BLaER1 (cell line): ENCODE measurements at regions not wholly inside any gene's neighbourhood (a gene's known extent, or its start where the extent isn't known, plus 50 kb on each side); places are given as distances from the start of the nearest gene placed in this dataset.

ENCODE experiments used
- H3K27ac ChIP-seq: shearing (Covaris generic); formaldehyde crosslinking; 2 replicates; pipeline ENCODE4 v1.8.1; 2022
- H3K27me3 ChIP-seq: shearing (Covaris generic); formaldehyde crosslinking; 2 replicates; pipeline ENCODE4 v1.8.1; 2022
- H3K36me3 ChIP-seq: shearing (Covaris generic); formaldehyde crosslinking; 2 replicates; pipeline ENCODE4 v1.8.1; 2022
- H3K4me1 ChIP-seq: shearing (Covaris generic); formaldehyde crosslinking; 2 replicates; pipeline ENCODE4 v1.8.1; 2022
- H3K4me2 ChIP-seq: shearing (Covaris generic); formaldehyde crosslinking; 2 replicates; pipeline ENCODE4 v1.8.1; 2022
- H3K4me3 ChIP-seq: shearing (Covaris generic); formaldehyde crosslinking; 2 replicates; pipeline ENCODE4 v1.8.1; 2022
- H3K9ac ChIP-seq: shearing (Covaris generic); formaldehyde crosslinking; 2 replicates; pipeline ENCODE4 v1.8.1; 2022
- H3K9me3 ChIP-seq: shearing (Covaris generic); formaldehyde crosslinking; 2 replicates; pipeline ENCODE4 v1.8.1; 2022
- H4K20me1 ChIP-seq: shearing (Covaris generic); formaldehyde crosslinking; 2 replicates; pipeline ENCODE4 v1.8.1; 2022
- Cebpa-rat ChIP-seq: shearing (Covaris generic); IDR thresholded peaks from 2 replicates; pipeline ENCODE4 v1.8.1; 2022

DNA sequence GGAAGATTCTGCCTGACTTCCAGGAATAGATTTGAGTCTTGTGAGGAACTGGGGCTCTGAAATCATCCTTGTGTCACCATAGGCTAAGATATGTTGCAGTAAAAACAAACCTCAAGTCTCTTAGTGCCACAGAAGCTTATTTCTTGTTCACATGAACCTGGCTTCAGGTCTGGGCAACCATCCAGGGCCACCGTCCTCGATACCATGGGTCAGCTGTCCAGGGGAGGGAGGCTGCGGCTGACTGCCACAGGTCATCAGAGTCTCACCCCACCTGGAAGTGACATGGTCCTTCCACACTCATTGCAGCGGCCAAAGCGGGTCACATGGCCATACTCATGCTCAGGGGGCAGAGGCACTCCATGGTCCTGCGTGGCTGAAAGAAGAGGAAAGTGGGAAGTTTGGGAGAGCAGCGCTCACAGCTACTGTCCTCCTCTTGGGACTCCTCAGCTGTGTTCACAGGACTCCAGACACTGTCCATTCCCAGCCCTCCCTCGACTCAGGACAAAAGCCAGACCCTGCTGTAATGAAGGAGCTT, 284.5 kb downstream of the CBLN1 start:
- Histone ChIP-seq H3K27ac (no peak overlapping the region), H3K4me1 (no peaks in the 10 kb centered on the region), H3K27me3 (no peaks in the 10 kb centered on the region), H3K9me3 (no peaks in the 10 kb centered on the region), H3K9ac (no peak overlapping the region), H3K36me3 (no peaks in the 10 kb centered on the region), H4K20me1 (no peaks in the 10 kb centered on the region), H3K4me2 (no peak overlapping the region), H3K4me3 (no peak overlapping the region)
- TF ChIP-seq Cebpa-rat, result no peak

DNA sequence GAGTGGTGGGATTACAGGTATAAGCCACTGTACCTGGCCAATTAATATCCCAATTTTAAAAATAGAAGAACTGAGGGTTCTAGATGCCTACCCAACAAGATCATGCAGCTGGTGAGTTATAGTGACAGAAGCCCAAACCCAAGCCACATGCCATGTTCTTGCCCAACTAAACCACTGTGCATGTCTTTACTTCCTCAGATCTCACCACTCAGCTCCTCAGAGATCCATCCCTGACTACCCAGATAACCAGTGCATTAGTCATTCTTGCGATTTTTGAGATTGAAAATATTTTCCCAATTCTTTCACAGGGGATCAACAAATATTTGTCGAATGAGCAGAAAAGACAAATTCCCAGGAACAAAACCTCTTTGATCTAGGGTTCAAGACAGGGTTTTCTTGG, 303.1 kb downstream of the CBLN1 start:
- no peaks in the 10 kb centered on the region for H4K20me1 ChIP-seq

DNA sequence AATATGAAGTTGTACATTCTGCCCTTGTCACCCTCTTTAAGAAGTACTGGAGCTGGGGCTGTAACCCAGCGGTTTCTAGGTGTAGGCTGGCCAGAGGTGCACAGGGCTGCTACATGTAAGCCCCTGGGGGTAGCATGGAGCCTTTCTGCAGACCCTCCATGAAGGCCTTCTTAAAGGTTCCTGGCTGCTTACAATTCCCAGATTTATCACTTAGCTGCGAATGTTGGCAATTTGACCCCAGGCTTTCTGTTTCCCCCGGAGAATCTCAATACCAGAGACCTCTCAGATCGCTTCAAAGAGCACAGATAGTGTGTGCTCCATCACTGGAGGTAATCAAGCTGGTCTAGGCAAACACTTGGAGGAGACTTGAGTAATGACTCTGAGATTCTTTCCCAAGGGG, 309.4 kb downstream of the CBLN1 start:
- Histone ChIP-seq H4K20me1 (no peaks in the 10 kb centered on the region), H3K4me3 (no peak overlapping the region), H3K9ac (no peak overlapping the region), H3K27me3 (no peaks in the 10 kb centered on the region), H3K9me3 (peaks cover 6% of the 10 kb centered on the region; the same call in 1 of the 2 replicates), H3K36me3 (no peaks in the 10 kb centered on the region), H3K4me1 (peaks cover 13% of the 10 kb centered on the region), H3K4me2 (peak overlapping the region; percentile 47; the same call in 1 of the 2 replicates), H3K27ac (no peak overlapping the region)
- no peak for TF ChIP-seq Cebpa-rat

More for the DNA sequence above, 303.1 kb downstream of the CBLN1 start:
- no peak for TF ChIP-seq Cebpa-rat
- Histone ChIP-seq H3K27me3 (no peaks in the 10 kb centered on the region), H3K4me1 (no peaks in the 10 kb centered on the region), H3K4me3 (no peak overlapping the region), H3K9ac (no peak overlapping the region), H3K9me3 (peaks cover 6% of the 10 kb centered on the region; the same call in 1 of the 2 replicates), H3K4me2 (no peak overlapping the region), H3K36me3 (no peaks in the 10 kb centered on the region), H3K27ac (no peak overlapping the region)

DNA sequence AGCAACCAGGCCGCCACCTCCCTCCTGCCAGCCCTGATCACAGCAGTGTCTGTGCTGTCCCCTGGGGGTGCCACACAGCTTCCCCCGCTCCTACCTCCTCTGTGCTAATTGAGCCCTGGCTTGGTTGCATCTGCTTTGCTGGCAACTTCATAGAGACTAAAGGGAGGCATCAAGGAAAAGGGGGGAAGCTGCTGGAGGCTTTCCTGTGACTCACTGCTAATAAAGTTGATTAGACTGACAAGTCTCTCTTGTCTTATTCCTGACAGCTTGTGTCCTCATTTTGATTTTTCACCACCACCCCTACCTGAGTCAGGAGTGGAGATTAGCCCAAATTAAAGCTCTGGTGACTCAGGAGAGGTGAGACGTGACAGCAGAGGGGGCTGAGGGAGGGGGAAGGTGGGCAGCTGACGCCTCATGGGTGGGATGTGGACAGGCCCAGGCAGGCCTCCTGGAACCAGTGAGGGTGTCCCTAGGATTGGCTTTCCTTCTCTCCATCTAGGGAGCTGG, 310.0 kb downstream of the CBLN1 start:
- Histone ChIP-seq H3K9ac (no peak overlapping the region), H3K4me1 (peaks cover 13% of the 10 kb centered on the region), H3K27me3 (no peaks in the 10 kb centered on the region), H3K9me3 (no peaks in the 10 kb centered on the region), H3K27ac (peak overlapping the region; percentile 16; the same call in 1 of the 2 replicates), H4K20me1 (no peaks in the 10 kb centered on the region), H3K4me2 (peak overlapping the region; percentile 47), H3K36me3 (no peaks in the 10 kb centered on the region), H3K4me3 (no peak overlapping the region)
- no peak for TF ChIP-seq Cebpa-rat

DNA sequence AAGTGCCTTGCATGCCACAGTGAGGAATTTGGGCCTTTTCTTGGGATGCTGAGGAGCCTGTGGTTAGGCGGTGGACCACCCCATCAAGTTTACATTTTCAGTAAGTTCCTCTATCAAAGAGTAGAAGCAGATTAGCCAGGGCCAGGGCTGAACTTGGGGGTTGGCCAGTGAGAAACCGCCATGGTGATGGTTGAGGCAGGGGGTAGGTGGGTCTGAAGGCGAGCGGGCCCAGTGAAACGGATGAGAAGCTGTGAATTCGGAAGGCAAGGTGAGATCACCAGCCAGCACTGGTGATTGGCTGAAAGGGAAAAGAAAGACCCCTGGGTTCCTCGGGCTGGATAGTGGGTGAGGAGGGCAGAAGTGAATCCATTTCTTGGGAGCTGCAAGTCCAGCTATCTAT, 311.4 kb downstream of the CBLN1 start:
- Histone ChIP-seq H3K4me1 (peaks cover 19% of the 10 kb centered on the region), H3K36me3 (no peaks in the 10 kb centered on the region), H3K27ac (no peak overlapping the region), H3K4me3 (no peak overlapping the region), H4K20me1 (no peaks in the 10 kb centered on the region), H3K27me3 (no peaks in the 10 kb centered on the region), H3K4me2 (no peak overlapping the region), H3K9me3 (no peaks in the 10 kb centered on the region), H3K9ac (no peak overlapping the region)
- TF ChIP-seq Cebpa-rat, result no peak

DNA sequence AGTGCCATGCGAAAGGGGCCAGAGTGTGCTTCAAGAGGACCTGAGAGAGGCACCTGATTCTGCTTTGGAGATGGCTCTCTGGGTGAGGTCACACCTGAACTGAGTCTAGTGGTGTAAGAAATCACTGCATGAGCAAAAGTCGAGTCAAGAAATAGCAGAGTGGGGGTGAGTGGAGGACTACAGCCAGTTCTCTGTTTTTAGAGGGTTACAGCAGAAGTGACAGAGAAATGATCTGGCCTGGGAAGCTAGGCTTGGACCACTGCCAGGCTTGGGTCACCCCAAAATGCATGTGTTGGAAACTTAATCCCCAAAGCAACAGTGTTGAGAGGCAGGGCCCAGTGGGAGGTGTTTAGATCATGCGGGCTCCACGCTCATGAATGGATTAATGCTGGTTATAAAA, 312.0 kb downstream of the CBLN1 start:
- Histone ChIP-seq H3K36me3 (no peaks in the 10 kb centered on the region), H3K27me3 (no peaks in the 10 kb centered on the region), H3K4me3 (no peak overlapping the region), H3K4me1 (peaks cover 25% of the 10 kb centered on the region), H4K20me1 (no peaks in the 10 kb centered on the region), H3K9ac (no peak overlapping the region), H3K4me2 (no peak overlapping the region), H3K27ac (no peak overlapping the region), H3K9me3 (no peaks in the 10 kb centered on the region)
- TF ChIP-seq Cebpa-rat, result no peak

DNA sequence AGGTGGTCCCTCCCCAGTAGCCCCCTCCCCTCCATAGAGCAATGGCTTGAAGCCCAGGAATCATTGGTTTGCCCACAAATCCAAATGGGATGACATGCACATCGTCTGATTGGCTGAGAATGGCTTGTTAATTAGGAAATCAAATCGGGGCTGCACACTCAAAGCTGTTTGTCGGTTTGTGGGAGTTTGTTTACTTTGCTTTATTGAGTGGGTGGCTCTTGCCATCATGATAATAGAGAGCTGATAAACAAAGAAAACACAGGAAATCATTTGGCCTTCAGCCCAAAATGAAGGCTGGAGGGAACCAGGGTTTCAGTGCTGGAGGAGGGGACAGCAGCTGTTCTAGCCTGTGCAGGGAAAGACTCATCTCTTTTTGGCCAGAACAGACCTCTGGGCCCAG, 316.3 kb downstream of the CBLN1 start:
- H4K20me1 ChIP-seq, result no peaks in the 10 kb centered on the region
- no peak overlapping the region for H3K27ac ChIP-seq
- H3K9me3 ChIP-seq, result peaks cover 14% of the 10 kb centered on the region
- no peaks in the 10 kb centered on the region for H3K36me3 ChIP-seq
- H3K4me1 ChIP-seq, result peaks cover 50% of the 10 kb centered on the region
- H3K27me3 ChIP-seq, result no peaks in the 10 kb centered on the region
- TF ChIP-seq Cebpa-rat, result no peak
- no peak overlapping the region for H3K9ac ChIP-seq
- peak overlapping the region; percentile 33; the same call in 1 of the 2 replicates for H3K4me2 ChIP-seq
- no peak overlapping the region for H3K4me3 ChIP-seq

DNA sequence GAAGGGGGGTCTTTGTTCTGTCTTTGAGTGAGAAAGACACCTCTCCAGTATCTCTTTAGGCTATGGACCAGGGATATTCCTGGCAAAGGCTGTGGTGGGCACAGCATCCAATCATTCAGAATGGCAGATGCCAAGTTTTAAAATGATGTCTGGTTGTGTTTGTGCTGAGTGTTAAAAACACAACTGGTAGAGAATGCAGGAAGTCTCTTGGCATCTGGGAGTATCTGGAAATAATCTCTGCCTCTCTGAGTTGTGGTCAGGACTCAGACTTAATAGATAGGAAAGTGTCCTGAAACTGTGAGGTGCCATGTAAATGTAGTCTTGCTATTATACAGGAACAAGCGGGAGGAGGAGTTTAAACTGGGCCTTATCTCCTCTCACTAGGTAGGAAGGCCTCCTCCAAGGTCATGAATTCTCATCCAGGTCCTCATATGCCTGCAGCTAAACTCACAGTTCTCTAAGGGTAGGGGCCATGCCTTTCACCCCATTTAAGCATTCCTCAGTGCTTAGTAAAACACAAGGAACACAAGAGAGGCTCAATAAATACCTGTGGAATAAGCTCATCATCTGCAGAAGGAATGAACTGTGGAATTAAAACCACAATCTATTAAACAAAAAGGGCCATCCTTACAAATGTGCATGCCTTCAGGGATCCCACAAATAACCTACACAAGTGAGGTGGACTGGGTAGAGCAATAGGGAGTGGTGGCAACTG, 317.6 kb downstream of the CBLN1 start:
- Histone ChIP-seq H3K27ac (no peak overlapping the region), H3K9me3 (peaks cover 14% of the 10 kb centered on the region), H3K4me3 (no peak overlapping the region), H4K20me1 (no peaks in the 10 kb centered on the region), H3K4me2 (no peak overlapping the region), H3K27me3 (no peaks in the 10 kb centered on the region), H3K9ac (no peak overlapping the region), H3K36me3 (no peaks in the 10 kb centered on the region), H3K4me1 (peaks cover 63% of the 10 kb centered on the region)
- no peak for TF ChIP-seq Cebpa-rat

DNA sequence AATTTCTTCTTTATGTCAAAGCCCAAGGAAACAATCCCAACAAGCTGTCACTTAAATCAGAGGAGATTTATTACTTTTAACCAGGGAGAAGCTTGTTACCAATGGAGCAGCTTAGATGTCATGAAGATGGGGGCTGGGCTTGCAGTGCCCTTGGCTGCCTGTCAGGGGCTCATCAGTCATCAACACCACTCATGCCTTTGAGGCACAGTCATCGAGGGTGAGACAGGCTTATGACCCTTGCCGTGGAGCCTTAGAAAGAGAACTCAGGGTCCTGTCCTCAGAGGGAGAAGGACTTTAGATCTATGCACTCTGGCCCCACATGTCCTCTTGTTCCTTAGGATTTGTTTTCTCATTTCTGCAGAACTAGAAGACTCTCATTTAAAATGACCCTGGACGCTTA, 318.3 kb downstream of the CBLN1 start:
- Histone ChIP-seq H4K20me1 (no peaks in the 10 kb centered on the region), H3K27me3 (no peaks in the 10 kb centered on the region), H3K4me1 (peaks cover 65% of the 10 kb centered on the region), H3K4me3 (no peak overlapping the region), H3K27ac (no peak overlapping the region), H3K36me3 (no peaks in the 10 kb centered on the region), H3K9me3 (peaks cover 14% of the 10 kb centered on the region), H3K9ac (no peak overlapping the region), H3K4me2 (no peak overlapping the region)
- TF ChIP-seq Cebpa-rat, result no peak

DNA sequence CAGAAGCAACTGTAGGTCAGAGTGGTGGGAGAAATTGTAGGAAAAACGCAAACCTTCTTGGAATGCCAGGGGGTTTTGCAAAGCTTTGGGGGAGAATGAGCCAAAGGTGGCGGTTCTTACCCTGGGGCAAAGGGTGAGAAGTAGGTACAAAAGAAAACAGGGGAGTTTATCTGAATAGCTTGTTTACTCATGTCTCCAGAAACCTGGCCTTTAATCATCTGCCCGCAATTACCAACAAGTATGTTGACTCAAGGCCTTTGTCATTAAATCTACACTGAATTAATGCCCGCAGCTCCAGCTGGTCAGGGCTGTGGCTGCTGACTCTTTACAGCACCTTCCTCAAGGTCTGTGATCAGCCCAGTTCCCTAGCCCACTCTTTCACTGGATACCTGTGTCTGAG, 320.1 kb downstream of the CBLN1 start:
- H3K4me2 ChIP-seq, result peak overlapping the region; percentile 78
- no peak for TF ChIP-seq Cebpa-rat
- no peaks in the 10 kb centered on the region for H3K36me3 ChIP-seq
- no peak overlapping the region for H3K9ac ChIP-seq
- peaks cover 65% of the 10 kb centered on the region for H3K4me1 ChIP-seq
- H3K27me3 ChIP-seq, result no peaks in the 10 kb centered on the region
- H3K9me3 ChIP-seq, result peaks cover 14% of the 10 kb centered on the region
- H4K20me1 ChIP-seq, result no peaks in the 10 kb centered on the region
- peak overlapping the region; percentile 77 for H3K27ac ChIP-seq
- H3K4me3 ChIP-seq, result peak overlapping the region; percentile 34; the same call in 1 of the 2 replicates
